ENCODE measurements at regions not wholly inside any gene's neighbourhood (a gene's known extent, or its start where the extent isn't known, plus 50 kb on each side); places are given as distances from the start of the nearest gene placed in this dataset.

GRCh38 chr16:7209598-7209997 is 123.0 kb upstream of the RBFOX1 start:
- Mint-ChIP-seq H3K27ac (no peak overlapping the region), H3K9me3 (no peaks in the 10 kb centered on the region), H3K4me1 (no peaks in the 10 kb centered on the region), H3K36me3 (ENCODE audit: low read depth) (no peaks in the 10 kb centered on the region), H3K4me3 (no peak overlapping the region), H3K27me3 (ENCODE audit: low read depth) (peaks cover 15% of the 10 kb centered on the region)
- TF ChIP-seq, protein P1, sequence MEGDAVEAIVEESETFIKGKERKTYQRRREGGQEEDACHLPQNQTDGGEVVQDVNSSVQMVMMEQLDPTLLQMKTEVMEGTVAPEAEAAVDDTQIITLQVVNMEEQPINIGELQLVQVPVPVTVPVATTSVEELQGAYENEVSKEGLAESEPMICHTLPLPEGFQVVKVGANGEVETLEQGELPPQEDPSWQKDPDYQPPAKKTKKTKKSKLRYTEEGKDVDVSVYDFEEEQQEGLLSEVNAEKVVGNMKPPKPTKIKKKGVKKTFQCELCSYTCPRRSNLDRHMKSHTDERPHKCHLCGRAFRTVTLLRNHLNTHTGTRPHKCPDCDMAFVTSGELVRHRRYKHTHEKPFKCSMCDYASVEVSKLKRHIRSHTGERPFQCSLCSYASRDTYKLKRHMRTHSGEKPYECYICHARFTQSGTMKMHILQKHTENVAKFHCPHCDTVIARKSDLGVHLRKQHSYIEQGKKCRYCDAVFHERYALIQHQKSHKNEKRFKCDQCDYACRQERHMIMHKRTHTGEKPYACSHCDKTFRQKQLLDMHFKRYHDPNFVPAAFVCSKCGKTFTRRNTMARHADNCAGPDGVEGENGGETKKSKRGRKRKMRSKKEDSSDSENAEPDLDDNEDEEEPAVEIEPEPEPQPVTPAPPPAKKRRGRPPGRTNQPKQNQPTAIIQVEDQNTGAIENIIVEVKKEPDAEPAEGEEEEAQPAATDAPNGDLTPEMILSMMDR (IDR thresholded peaks at IDR 0.05; ENCODE audit: unreplicated experiment in 3 of 3), result no peak

DNA sequence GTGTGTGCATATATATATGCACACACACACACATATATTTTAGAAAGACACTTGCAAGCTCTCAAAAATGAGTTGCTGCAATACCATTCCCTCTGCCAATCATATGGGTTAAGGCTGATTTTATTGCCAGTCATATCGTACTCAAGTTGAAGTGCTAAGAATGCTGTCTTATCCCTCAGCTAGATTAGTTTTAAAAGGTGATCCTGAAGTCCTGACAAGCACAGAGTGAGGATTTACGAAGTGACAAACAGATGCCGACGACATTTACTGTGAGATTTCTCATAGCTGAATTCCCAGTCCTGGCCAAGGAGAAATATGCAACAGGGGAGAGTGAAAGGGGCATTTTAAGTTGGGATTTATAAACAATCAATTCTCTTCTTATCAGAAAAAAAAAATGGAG is 126.2 kb upstream of the RBFOX1 start:
- H3K4me1 Mint-ChIP-seq, result no peaks in the 10 kb centered on the region
- H3K27ac Mint-ChIP-seq, result no peak overlapping the region
- H3K27me3 Mint-ChIP-seq (ENCODE audit: low read depth), result peaks cover 15% of the 10 kb centered on the region
- H3K36me3 Mint-ChIP-seq (ENCODE audit: low read depth), result no peaks in the 10 kb centered on the region
- TF ChIP-seq, protein P1 (IDR thresholded peaks at IDR 0.05; ENCODE audit: unreplicated experiment in 3 of 3), result no peak
- no peak overlapping the region for H3K4me3 Mint-ChIP-seq
- H3K9me3 Mint-ChIP-seq, result peaks cover 2% of the 10 kb centered on the region

DNA sequence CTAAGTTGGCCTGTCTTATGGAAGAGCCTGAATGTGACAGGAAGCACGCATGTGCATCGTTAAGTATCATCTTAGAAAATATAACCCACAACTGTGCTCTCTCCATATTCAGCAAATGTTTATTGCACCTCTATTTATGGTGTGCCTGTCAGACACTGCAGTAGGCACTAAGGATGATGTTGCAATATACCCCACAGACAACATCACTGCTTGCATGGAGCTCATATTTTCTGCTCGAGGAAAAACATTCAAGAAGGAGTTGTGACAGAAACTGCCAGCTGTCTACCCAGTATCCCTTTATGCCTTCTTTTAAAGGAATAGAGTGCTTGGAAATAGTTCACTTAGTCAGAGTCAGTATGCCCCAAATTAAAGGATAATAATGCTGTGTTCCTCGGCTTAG is 132.3 kb upstream of the RBFOX1 start:
- peaks cover 2% of the 10 kb centered on the region for H3K9me3 Mint-ChIP-seq
- H3K4me3 Mint-ChIP-seq, result no peak overlapping the region
- H3K27me3 Mint-ChIP-seq (ENCODE audit: low read depth), result peaks cover 8% of the 10 kb centered on the region
- H3K36me3 Mint-ChIP-seq (ENCODE audit: low read depth), result no peaks in the 10 kb centered on the region
- H3K4me1 Mint-ChIP-seq, result no peaks in the 10 kb centered on the region
- TF ChIP-seq, protein P1 (IDR thresholded peaks at IDR 0.05; ENCODE audit: unreplicated experiment in 3 of 3), result no peak
- no peak overlapping the region for H3K27ac Mint-ChIP-seq

GRCh38 chr16:7185689-7186088 is 147.0 kb upstream of the RBFOX1 start:
- Mint-ChIP-seq H3K36me3 (ENCODE audit: low read depth) (no peaks in the 10 kb centered on the region), H3K9me3 (no peaks in the 10 kb centered on the region), H3K4me1 (no peaks in the 10 kb centered on the region), H3K27me3 (ENCODE audit: low read depth) (no peaks in the 10 kb centered on the region), H3K27ac (no peak overlapping the region), H3K4me3 (no peak overlapping the region)
- TF ChIP-seq, protein P1 (IDR thresholded peaks at IDR 0.05; ENCODE audit: unreplicated experiment in 3 of 3), result no peak

GRCh38 chr16:7185165-7185564 is 147.5 kb upstream of the RBFOX1 start:
- Mint-ChIP-seq H3K27me3 (ENCODE audit: low read depth) (no peaks in the 10 kb centered on the region), H3K27ac (no peak overlapping the region), H3K36me3 (ENCODE audit: low read depth) (no peaks in the 10 kb centered on the region), H3K9me3 (no peaks in the 10 kb centered on the region), H3K4me3 (no peak overlapping the region), H3K4me1 (no peaks in the 10 kb centered on the region)
- TF ChIP-seq, protein P1 (IDR thresholded peaks at IDR 0.05; ENCODE audit: unreplicated experiment in 3 of 3), result no peak

GRCh38 chr16:7183768-7184167 is 148.9 kb upstream of the RBFOX1 start:
- H3K27me3 Mint-ChIP-seq (ENCODE audit: low read depth), result no peaks in the 10 kb centered on the region
- H3K9me3 Mint-ChIP-seq, result no peaks in the 10 kb centered on the region
- no peaks in the 10 kb centered on the region for H3K36me3 Mint-ChIP-seq (ENCODE audit: low read depth)
- no peak overlapping the region for H3K27ac Mint-ChIP-seq
- TF ChIP-seq, protein P1 (IDR thresholded peaks at IDR 0.05; ENCODE audit: unreplicated experiment in 3 of 3), result no peak
- no peak overlapping the region for H3K4me3 Mint-ChIP-seq
- H3K4me1 Mint-ChIP-seq, result no peaks in the 10 kb centered on the region

Measured in nephron (organoid).